H9 (cell line): ENCODE measurements at regions not wholly inside any gene's neighbourhood (a gene's known extent, or its start where the extent isn't known, plus 50 kb on each side); places are given as distances from the start of the nearest gene placed in this dataset.

ENCODE experiments used
- DNase-seq: peaks from one replicate; pipeline ENCODE4 v3.0.0-alpha.2; 2017
- H2AFZ ChIP-seq: one replicate; pipeline ENCODE4 v1.6.1; 2013; ENCODE audit warnings: mild to moderate bottlenecking, low read length, control low read depth, moderate library complexity
- H2AK5ac ChIP-seq: 2 replicates; pipeline ENCODE4 v1.6.1; 2013; ENCODE audit warnings: low read length, control low read depth, mixed read lengths; ENCODE audit not compliant: insufficient read length
- H2BK120ac ChIP-seq: one replicate; pipeline ENCODE4 v1.6.1; 2013; ENCODE audit warnings: low read depth, mild to moderate bottlenecking, low read length, control low read depth, inconsistent platforms; ENCODE audit not compliant: poor library complexity, severe bottlenecking
- H2BK12ac ChIP-seq: 2 replicates; pipeline ENCODE4 v1.6.1; 2013; ENCODE audit warnings: low read length, control low read depth, mixed read lengths, low read depth; ENCODE audit not compliant: insufficient read length
- H2BK15ac ChIP-seq: 2 replicates; pipeline ENCODE4 v1.6.1; 2013; ENCODE audit warnings: low read depth, low read length, control low read depth
- H2BK20ac ChIP-seq: one replicate; pipeline ENCODE4 v1.6.1; 2013; ENCODE audit warnings: low read depth, mild to moderate bottlenecking, low read length, control low read depth, inconsistent platforms; ENCODE audit not compliant: poor library complexity, severe bottlenecking
- H2BK5ac ChIP-seq: 2 replicates; pipeline ENCODE4 v1.6.1; 2013; ENCODE audit warnings: low read length, control low read depth, mixed read lengths; ENCODE audit not compliant: insufficient read length
- H3K14ac ChIP-seq: 2 replicates; pipeline ENCODE4 v1.6.1; 2013; ENCODE audit warnings: low read length, control low read depth; ENCODE audit not compliant: insufficient read depth
- H3K18ac ChIP-seq: 2 replicates; pipeline ENCODE4 v1.6.1; 2013; ENCODE audit warnings: low read depth, mild to moderate bottlenecking, mixed read lengths, low read length, control low read depth; ENCODE audit not compliant: insufficient read length
- H3K23ac ChIP-seq: 2 replicates; pipeline ENCODE4 v1.6.1; 2013; ENCODE audit warnings: low read length, control low read depth, mixed read lengths, low read depth; ENCODE audit not compliant: insufficient read length
- H3K23me2 ChIP-seq: 2 replicates; pipeline ENCODE4 v1.6.1; 2013; ENCODE audit warnings: low read depth, mild to moderate bottlenecking, mixed read lengths, low read length, control low read depth; ENCODE audit not compliant: insufficient read length, poor library complexity, severe bottlenecking
- H3K27ac ChIP-seq: 2 replicates; pipeline ENCODE4 v1.5.1; 2013; ENCODE audit warnings: low read length, control low read depth, mixed read lengths, low read depth; ENCODE audit not compliant: insufficient read length
- H3K27me3 ChIP-seq: 2 replicates; pipeline ENCODE4 v1.6.1; 2013; ENCODE audit warnings: low read length, control low read depth, inconsistent platforms; ENCODE audit not compliant: insufficient read depth
- H3K4ac ChIP-seq: 2 replicates; pipeline ENCODE4 v1.6.1; 2013; ENCODE audit warnings: low read depth, mild to moderate bottlenecking, control low read depth, inconsistent platforms, low read length, moderate library complexity
- H3K4me1 ChIP-seq: 2 replicates; pipeline ENCODE4 v1.6.1; 2013; ENCODE audit warnings: low read length, control low read depth, inconsistent platforms; ENCODE audit not compliant: insufficient read depth
- H3K4me2 ChIP-seq: 2 replicates; pipeline ENCODE4 v1.6.1; 2013; ENCODE audit warnings: low read length, control low read depth, mixed read lengths; ENCODE audit not compliant: insufficient read length, insufficient read depth
- H3K56ac ChIP-seq: 2 replicates; pipeline ENCODE4 v1.6.1; 2013; ENCODE audit warnings: low read depth, mild to moderate bottlenecking, mixed read lengths, low read length, control low read depth; ENCODE audit not compliant: insufficient read length
- H3K79me1 ChIP-seq: 2 replicates; pipeline ENCODE4 v1.6.1; 2013; ENCODE audit warnings: low read depth, mild to moderate bottlenecking, moderate library complexity, low read length, control low read depth, inconsistent platforms; ENCODE audit not compliant: insufficient read depth, poor library complexity, severe bottlenecking
- H3K79me2 ChIP-seq: 2 replicates; pipeline ENCODE4 v1.6.1; 2013; ENCODE audit warnings: low read length, control low read depth, inconsistent platforms; ENCODE audit not compliant: insufficient read depth
- H3K9ac ChIP-seq: 2 replicates; pipeline ENCODE4 v1.6.1; 2013; ENCODE audit warnings: low read length, control low read depth, mixed read lengths; ENCODE audit not compliant: insufficient read length; ENCODE audit errors: extremely low read depth
- H3K9me3 ChIP-seq: one replicate; pipeline ENCODE4 v1.6.1; 2013; ENCODE audit warnings: low read depth, low read length, inconsistent platforms; ENCODE audit not compliant: control insufficient read depth
- H3T11ph ChIP-seq: one replicate; pipeline ENCODE4 v1.6.1; 2013; ENCODE audit warnings: mild to moderate bottlenecking, low read length, control low read depth, inconsistent platforms
- H4K20me1 ChIP-seq: one replicate; pipeline ENCODE4 v1.6.1; 2013; ENCODE audit not compliant: control insufficient read depth, insufficient read length, insufficient read depth
- H4K5ac ChIP-seq: 2 replicates; pipeline ENCODE4 v1.6.1; 2013; ENCODE audit warnings: low read depth, mild to moderate bottlenecking, mixed read lengths, low read length, control low read depth; ENCODE audit not compliant: insufficient read length
- H4K8ac ChIP-seq: replicated peaks from 2 replicates; pipeline ENCODE4 v1.6.1; 2013; ENCODE audit warnings: low read length, control low read depth, mixed read lengths, low read depth; ENCODE audit not compliant: insufficient read length
- H4K91ac ChIP-seq: 2 replicates; pipeline ENCODE4 v1.6.1; 2013; ENCODE audit warnings: low read depth, mild to moderate bottlenecking, moderate library complexity, mixed read lengths, low read length, control low read depth; ENCODE audit not compliant: insufficient read length
- H3K27ac Mint-ChIP-seq, 3 experiments: 2 replicates in 2 of 3; 3 replicates in 1 of 3; pipeline ENCODE4 v1.8.0; 2020 to 2021; ENCODE audit warnings: mixed read lengths in 3 of 3, mild to moderate bottlenecking in 1 of 3, moderate library complexity in 1 of 3
- H3K27me3 Mint-ChIP-seq: 2 replicates; pipeline ENCODE4 v1.8.0; 2021; ENCODE audit warnings: low read depth, mild to moderate bottlenecking, moderate library complexity, mixed read lengths
- H3K36me3 Mint-ChIP-seq, 3 experiments: 2 replicates in 2 of 3; 3 replicates in 1 of 3; pipeline ENCODE4 v1.8.0; 2020 to 2021; ENCODE audit warnings: low read depth in 3 of 3, mixed read lengths in 3 of 3; ENCODE audit not compliant: insufficient read depth in 1 of 3
- H3K4me1 Mint-ChIP-seq, 2 experiments: 2 replicates each; pipeline ENCODE4 v1.8.0; 2020; ENCODE audit warnings: mixed read lengths in 2 of 2
- H3K4me3 Mint-ChIP-seq, 2 experiments: 2 replicates in 1 of 2; 3 replicates in 1 of 2; pipeline ENCODE4 v1.8.0; 2020 to 2021; ENCODE audit warnings: mild to moderate bottlenecking in 2 of 2, mixed read lengths in 2 of 2, moderate library complexity in 1 of 2
- H3K9me3 Mint-ChIP-seq, 2 experiments: 2 replicates in 1 of 2; 3 replicates in 1 of 2; pipeline ENCODE4 v1.8.0; 2020; ENCODE audit warnings: mild to moderate bottlenecking in 2 of 2, mixed read lengths in 2 of 2, moderate library complexity in 1 of 2
- WGBS: extraction: QIAGEN DNeasy Blood & Tissue Kit; methylation state at CpG from one replicate; pipeline ENCODE4 v1.1.7; 2013; ENCODE audit warnings: missing lambda C conversion rate, low lambda C conversion rate, mixed read lengths; ENCODE audit not compliant: insufficient read length; ENCODE audit errors: extremely low coverage; 5-methylcytosine and 5-hydroxymethylcytosine counted together
- TF ChIP-seq, protein P1 (sequence below): fragments of 200-600 bp; sonication (generic); conservative IDR thresholded peaks from 3 replicates; pipeline ENCODE4 v1.8.0; 2021; ENCODE audit warnings: antibody characterized with exemption, mild to moderate bottlenecking

- H2BK5ac ChIP-seq = no peak overlapping the region
- no peak overlapping the region for H2BK12ac ChIP-seq
- Mint-ChIP-seq H3K9me3 (no peaks in the 10 kb centered on the region), H3K4me1 (peaks cover 5 to 7% of the 10 kb centered on the region in 2 experiments; a peak in 3 of 4 replicates), H3K27ac (no peak overlapping the region; a peak in 1 of 7 replicates), H3K27me3 (no peaks in the 10 kb centered on the region), H3K36me3 (no peaks in the 10 kb centered on the region), H3K4me3 (no peak overlapping the region)
- H3K79me2 ChIP-seq = no peaks in the 10 kb centered on the region
- no peak overlapping the region for H3T11ph ChIP-seq
- no peaks in the 10 kb centered on the region for H3K23me2 ChIP-seq
- no peaks in the 10 kb centered on the region for H3K79me1 ChIP-seq
- no peak overlapping the region for H3K18ac ChIP-seq
- no peak overlapping the region for H4K8ac ChIP-seq
- H2AK5ac ChIP-seq = no peak overlapping the region
- no peak for DNase-seq
- H2BK20ac ChIP-seq = no peak overlapping the region
- H3K9ac ChIP-seq = no peak overlapping the region
- no peak overlapping the region for H4K91ac ChIP-seq
- no peaks in the 10 kb centered on the region for H3K4me1 ChIP-seq
- H3K9me3 ChIP-seq = no peaks in the 10 kb centered on the region
- H3K4me2 ChIP-seq = no peak overlapping the region
- H3K56ac ChIP-seq = no peak overlapping the region
- no peak overlapping the region for H3K14ac ChIP-seq
- H3K4ac ChIP-seq = no peak overlapping the region
- no peak overlapping the region for H4K5ac ChIP-seq
- no peak overlapping the region for H2BK120ac ChIP-seq
- H2BK15ac ChIP-seq = no peak overlapping the region
- no peak overlapping the region for H3K23ac ChIP-seq
- no peak overlapping the region for H2AFZ ChIP-seq
- TF ChIP-seq, protein P1, sequence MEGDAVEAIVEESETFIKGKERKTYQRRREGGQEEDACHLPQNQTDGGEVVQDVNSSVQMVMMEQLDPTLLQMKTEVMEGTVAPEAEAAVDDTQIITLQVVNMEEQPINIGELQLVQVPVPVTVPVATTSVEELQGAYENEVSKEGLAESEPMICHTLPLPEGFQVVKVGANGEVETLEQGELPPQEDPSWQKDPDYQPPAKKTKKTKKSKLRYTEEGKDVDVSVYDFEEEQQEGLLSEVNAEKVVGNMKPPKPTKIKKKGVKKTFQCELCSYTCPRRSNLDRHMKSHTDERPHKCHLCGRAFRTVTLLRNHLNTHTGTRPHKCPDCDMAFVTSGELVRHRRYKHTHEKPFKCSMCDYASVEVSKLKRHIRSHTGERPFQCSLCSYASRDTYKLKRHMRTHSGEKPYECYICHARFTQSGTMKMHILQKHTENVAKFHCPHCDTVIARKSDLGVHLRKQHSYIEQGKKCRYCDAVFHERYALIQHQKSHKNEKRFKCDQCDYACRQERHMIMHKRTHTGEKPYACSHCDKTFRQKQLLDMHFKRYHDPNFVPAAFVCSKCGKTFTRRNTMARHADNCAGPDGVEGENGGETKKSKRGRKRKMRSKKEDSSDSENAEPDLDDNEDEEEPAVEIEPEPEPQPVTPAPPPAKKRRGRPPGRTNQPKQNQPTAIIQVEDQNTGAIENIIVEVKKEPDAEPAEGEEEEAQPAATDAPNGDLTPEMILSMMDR = no peak
- no peak overlapping the region for H3K27ac ChIP-seq
- H3K27me3 ChIP-seq = no peaks in the 10 kb centered on the region
- no CpG with 5 or more reads among the region's 1 CpG for WGBS
- no peaks in the 10 kb centered on the region for H4K20me1 ChIP-seq
Measured at GRCh38 chr1:57483954-57484353, 60.1 kb upstream of the DAB1 start.
